Naive thymus-derived CD4-positive, alpha-beta T cell (primary cell): ENCODE measurements at regions not wholly inside any gene's neighbourhood (a gene's known extent, or its start where the extent isn't known, plus 50 kb on each side); places are given as distances from the start of the nearest gene placed in this dataset.

ENCODE experiments used
- ATAC-seq: fragments of 150-1000 bp; cut with Tn5 transposase; 2 replicates; pipeline ENCODE4 v1.10.0; 2021; ENCODE audit warnings: mild to moderate bottlenecking, moderate library complexity
- CTCF ChIA-PET: fragments of 350-600 bp; sonication (Branson Sonifier 250); formaldehyde crosslinking; loops from one replicate; lab custom pipeline; 2021; ENCODE audit warnings: antibody characterized with exemption; lab: Charles Lee
- POLR2A ChIA-PET: fragments of 350-600 bp; sonication (Branson Sonifier 250); formaldehyde crosslinking; loops from one replicate; lab custom pipeline; 2021; ENCODE audit warnings: antibody characterized with exemption, inconsistent platforms; lab: Charles Lee
- DNase-seq, 9 donors: peaks; one replicate each; pipeline versions ENCODE4 v3.0.0 to v3.0.0-alpha.2; 2020 to 2022; ENCODE audit warnings: mixed read lengths in 1 of 9
- H3K27ac ChIP-seq: one replicate; pipeline ENCODE4 v1.7.0; 2013; ENCODE audit warnings: mild to moderate bottlenecking, low read depth, low read length, moderate library complexity
- H3K27me3 ChIP-seq, 2 donors: one replicate each; pipeline ENCODE4 v1.7.0; 2013; ENCODE audit warnings: low read length in 2 of 2, mild to moderate bottlenecking in 2 of 2, moderate library complexity in 2 of 2; ENCODE audit not compliant: control insufficient read depth in 2 of 2, insufficient read depth in 2 of 2
- H3K36me3 ChIP-seq, 3 experiments: 1 replicate in 2 of 3; 2 replicates in 1 of 3; pipeline ENCODE4 v1.7.0; 2013; ENCODE audit warnings: low read length in 3 of 3, mild to moderate bottlenecking in 3 of 3, moderate library complexity in 1 of 3; ENCODE audit not compliant: insufficient read depth in 3 of 3, control insufficient read depth in 2 of 3
- H3K4me1 ChIP-seq, 2 donors: one replicate each; pipeline ENCODE4 v1.7.0; 2013; ENCODE audit warnings: low read length in 2 of 2, mild to moderate bottlenecking in 2 of 2, moderate library complexity in 1 of 2; ENCODE audit not compliant: control insufficient read depth in 2 of 2, insufficient read depth in 2 of 2
- H3K4me3 ChIP-seq: 2 replicates; pipeline ENCODE4 v1.7.0; 2013; ENCODE audit warnings: mild to moderate bottlenecking, low read length
- H3K9me3 ChIP-seq, 3 experiments: 1 replicate in 2 of 3; 2 replicates in 1 of 3; pipeline ENCODE4 v1.7.0; 2013; ENCODE audit warnings: low read length in 3 of 3; ENCODE audit not compliant: control insufficient read depth in 2 of 3
- H3K27ac Mint-ChIP-seq, 9 donors: one replicate each; pipeline ENCODE4 v1.8.0; 2020 to 2022; ENCODE audit warnings: mixed read lengths in 9 of 9, mild to moderate bottlenecking in 8 of 9, moderate library complexity in 5 of 9, inconsistent platforms in 2 of 9
- H3K27me3 Mint-ChIP-seq, 5 donors: one replicate each; pipeline ENCODE4 v1.8.0; 2021 to 2022; ENCODE audit warnings: mixed read lengths in 5 of 5, mild to moderate bottlenecking in 1 of 5
- H3K36me3 Mint-ChIP-seq, 5 donors: one replicate each; pipeline ENCODE4 v1.8.0; 2020 to 2022; ENCODE audit warnings: mixed read lengths in 5 of 5, mild to moderate bottlenecking in 3 of 5, inconsistent platforms in 1 of 5
- H3K4me1 Mint-ChIP-seq, 7 donors: one replicate each; pipeline ENCODE4 v1.8.0; 2020 to 2022; ENCODE audit warnings: mixed read lengths in 7 of 7, mild to moderate bottlenecking in 3 of 7, inconsistent platforms in 1 of 7
- H3K4me3 Mint-ChIP-seq, 10 donors: one replicate each; pipeline ENCODE4 v1.8.0; 2020 to 2022; ENCODE audit warnings: mild to moderate bottlenecking in 10 of 10, mixed read lengths in 10 of 10, moderate library complexity in 6 of 10, inconsistent platforms in 2 of 10
- H3K9me3 Mint-ChIP-seq, 11 donors: one replicate each; pipeline ENCODE4 v1.8.0; 2020 to 2022; ENCODE audit warnings: mixed read lengths in 11 of 11, mild to moderate bottlenecking in 4 of 11, inconsistent platforms in 1 of 11, moderate library complexity in 1 of 11
- intact Hi-C, 2 donors: fragments of 100-400 bp; cut with micrococcal nuclease; formaldehyde crosslinking; loops; one replicate each; pipeline ENCODE4 v1.15.1; 2023

DNA sequence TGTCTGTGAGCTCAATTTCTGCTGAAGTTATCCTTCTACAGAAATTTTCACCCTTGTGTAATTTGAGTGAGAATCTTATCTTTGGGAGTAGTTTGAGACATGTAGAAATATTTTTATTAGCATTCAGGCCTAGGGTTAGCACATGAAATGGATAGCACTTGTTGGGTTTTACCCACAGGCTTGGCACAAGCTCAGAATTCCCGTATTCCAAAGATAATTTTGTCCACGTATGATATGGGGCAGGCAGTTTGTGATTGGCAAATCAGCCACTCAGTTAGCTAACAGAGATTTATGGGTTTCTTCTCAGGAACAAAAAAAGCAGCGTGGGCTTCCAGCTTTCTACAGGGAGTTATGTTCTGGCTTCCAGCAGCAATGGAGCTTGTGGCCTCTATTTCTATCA lies 117.9 kb upstream of the DCAF8L1 start:
- Histone ChIP-seq H3K36me3 (no peaks in the 10 kb centered on the region), H3K4me3 (no peak overlapping the region), H3K27ac (no peak overlapping the region), H3K9me3 (no peaks in the 10 kb centered on the region), H3K4me1 (no peaks in the 10 kb centered on the region), H3K27me3 (no peaks in the 10 kb centered on the region)
- CTCF ChIA-PET: no interaction called here
- H3K9me3 Mint-ChIP-seq: peaks cover 0 to 4% (median 0%) of the 10 kb centered on the region in 11 donors
- no peaks in the 10 kb centered on the region for H3K4me1 Mint-ChIP-seq
- ATAC-seq (no peak), DNase-seq (no peak)
- intact Hi-C loops: no loop called here
- POLR2A ChIA-PET: no interaction called here
- H3K27me3 Mint-ChIP-seq: no peaks in the 10 kb centered on the region
- H3K4me3 Mint-ChIP-seq: no peak overlapping the region
- H3K27ac Mint-ChIP-seq: no peak overlapping the region
- no peaks in the 10 kb centered on the region for H3K36me3 Mint-ChIP-seq

DNA sequence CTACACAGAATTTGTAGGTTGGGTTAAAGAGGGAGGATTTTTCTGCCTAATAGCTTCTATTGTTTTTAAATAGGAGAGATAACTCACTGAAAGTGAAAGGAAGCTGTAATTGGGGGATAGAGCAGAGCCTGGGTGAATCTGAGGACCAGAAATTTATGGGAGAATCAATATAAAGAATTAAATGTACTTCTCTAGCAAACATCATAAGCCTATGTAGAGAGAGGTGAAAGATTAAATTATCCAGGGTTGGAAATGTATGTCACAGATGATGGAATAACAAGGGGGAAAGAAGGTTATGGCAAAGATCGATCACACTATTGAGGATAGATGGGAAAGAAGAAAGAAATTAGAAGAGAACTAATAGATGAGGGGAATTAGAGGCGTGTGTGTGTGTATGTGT lies 104.4 kb upstream of the DCAF8L1 start:
- no peaks in the 10 kb centered on the region for H3K27me3 Mint-ChIP-seq
- no peaks in the 10 kb centered on the region for H3K4me1 Mint-ChIP-seq
- peaks cover 0 to 16% (median 5%) of the 10 kb centered on the region in 11 donors for H3K9me3 Mint-ChIP-seq
- intact Hi-C loops: no loop called here
- POLR2A ChIA-PET: no interaction called here
- H3K4me3 ChIP-seq: no peak overlapping the region
- CTCF ChIA-PET: no interaction called here
- H3K36me3 ChIP-seq: no peaks in the 10 kb centered on the region
- H3K9me3 ChIP-seq: no peaks in the 10 kb centered on the region
- H3K4me3 Mint-ChIP-seq: no peak overlapping the region
- no peak overlapping the region for H3K27ac ChIP-seq
- no peak overlapping the region for H3K27ac Mint-ChIP-seq
- H3K36me3 Mint-ChIP-seq: no peaks in the 10 kb centered on the region
- no peak for DNase-seq
- H3K27me3 ChIP-seq: no peaks in the 10 kb centered on the region
- H3K4me1 ChIP-seq: no peaks in the 10 kb centered on the region
- no peak for ATAC-seq

- DNase-seq: no peak
- CTCF ChIA-PET: no interaction called here
- Mint-ChIP-seq H3K4me1 (no peaks in the 10 kb centered on the region), H3K36me3 (no peaks in the 10 kb centered on the region), H3K27me3 (no peaks in the 10 kb centered on the region), H3K27ac (no peak overlapping the region), H3K4me3 (no peak overlapping the region), H3K9me3 (peaks cover 0 to 5% (median 0%) of the 10 kb centered on the region in 11 donors)
- Histone ChIP-seq H3K4me3 (no peak overlapping the region), H3K27me3 (no peaks in the 10 kb centered on the region), H3K36me3 (no peaks in the 10 kb centered on the region), H3K9me3 (no peaks in the 10 kb centered on the region), H3K4me1 (no peaks in the 10 kb centered on the region), H3K27ac (no peak overlapping the region)
- intact Hi-C loops: no loop called here
- POLR2A ChIA-PET: no interaction called here
- no peak for ATAC-seq
Observed at GRCh38 chrX:28058901-28059300, 77.7 kb upstream of the DCAF8L1 start.

- Mint-ChIP-seq H3K27ac (no peak overlapping the region), H3K9me3 (peaks cover 0 to 18% (median 3%) of the 10 kb centered on the region in 11 donors), H3K27me3 (no peaks in the 10 kb centered on the region), H3K4me1 (no peaks in the 10 kb centered on the region), H3K36me3 (no peaks in the 10 kb centered on the region), H3K4me3 (no peak overlapping the region)
- Histone ChIP-seq H3K4me1 (no peaks in the 10 kb centered on the region), H3K36me3 (no peaks in the 10 kb centered on the region), H3K27me3 (no peaks in the 10 kb centered on the region), H3K4me3 (no peak overlapping the region), H3K9me3 (peaks cover 0 to 3% (median 0%) of the 10 kb centered on the region in 3 experiments), H3K27ac (no peak overlapping the region)
- no peak for ATAC-seq
- no peak for DNase-seq
- ChIA-PET POLR2A (no interaction called here), CTCF (no interaction called here)
- intact Hi-C loops: no loop called here
Observed at GRCh38 chrX:28042826-28043564, 61.7 kb upstream of the DCAF8L1 start.

DNA sequence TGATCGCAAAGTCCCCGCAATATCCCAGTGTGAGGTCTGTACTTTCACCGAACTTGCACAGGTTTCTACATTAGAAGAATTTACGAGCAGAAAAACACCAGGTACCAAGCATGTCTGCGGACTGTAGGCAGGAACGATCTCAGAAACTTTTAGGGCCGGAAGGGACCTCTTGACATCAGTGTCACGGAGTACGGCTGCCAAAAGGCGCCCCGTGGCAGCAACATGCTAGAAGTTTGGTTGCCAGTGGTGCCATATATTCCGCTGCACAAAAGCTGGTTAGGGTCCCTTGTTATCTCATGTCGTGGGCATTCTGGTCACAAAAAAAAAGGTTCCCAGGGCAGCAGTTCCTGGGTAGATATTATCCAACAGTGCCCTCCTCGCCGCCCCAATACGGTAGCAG lies 61.0 kb upstream of the DCAF8L1 start:
- ATAC-seq: no peak
- no peak for DNase-seq
- no peak overlapping the region for H3K4me3 ChIP-seq
- H3K27me3 Mint-ChIP-seq: no peaks in the 10 kb centered on the region
- ChIA-PET POLR2A (no interaction called here), CTCF (no interaction called here)
- no peaks in the 10 kb centered on the region for H3K27me3 ChIP-seq
- no peak overlapping the region for H3K4me3 Mint-ChIP-seq
- H3K4me1 Mint-ChIP-seq: no peaks in the 10 kb centered on the region
- peaks cover 0 to 3% (median 0%) of the 10 kb centered on the region in 3 experiments for H3K9me3 ChIP-seq
- intact Hi-C loops: no loop called here
- H3K27ac ChIP-seq: no peak overlapping the region
- H3K27ac Mint-ChIP-seq: no peak overlapping the region
- peaks cover 0 to 19% (median 4%) of the 10 kb centered on the region in 11 donors for H3K9me3 Mint-ChIP-seq
- no peaks in the 10 kb centered on the region for H3K36me3 Mint-ChIP-seq
- no peaks in the 10 kb centered on the region for H3K36me3 ChIP-seq
- no peaks in the 10 kb centered on the region for H3K4me1 ChIP-seq

GRCh38 chrX:28039258-28039657 lies 58.0 kb upstream of the DCAF8L1 start:
- Mint-ChIP-seq H3K4me1 (no peaks in the 10 kb centered on the region), H3K9me3 (peaks cover 0 to 28% (median 5%) of the 10 kb centered on the region in 11 donors), H3K27me3 (no peaks in the 10 kb centered on the region), H3K36me3 (no peaks in the 10 kb centered on the region), H3K4me3 (no peak overlapping the region), H3K27ac (no peak overlapping the region)
- ATAC-seq: no peak
- no peak overlapping the region for H3K4me3 ChIP-seq
- no peaks in the 10 kb centered on the region for H3K36me3 ChIP-seq
- POLR2A ChIA-PET: no interaction called here
- CTCF ChIA-PET: no interaction called here
- intact Hi-C loops: no loop called here
- no peaks in the 10 kb centered on the region for H3K4me1 ChIP-seq
- H3K27ac ChIP-seq: no peak overlapping the region
- peaks cover 0 to 3% (median 0%) of the 10 kb centered on the region in 3 experiments for H3K9me3 ChIP-seq
- no peak for DNase-seq
- no peaks in the 10 kb centered on the region for H3K27me3 ChIP-seq
